Iris pigment epithelial cell (primary cell): ENCODE measurements at regions not wholly inside any gene's neighbourhood (a gene's known extent, or its start where the extent isn't known, plus 50 kb on each side); places are given as distances from the start of the nearest gene placed in this dataset.
"Not testable (repeated sequence)": the region's sequence is repeated elsewhere in the genome, so short reads cannot be mapped to it uniquely, and the experiment has no call there.

Experiments used
- DNase-seq: peaks from one replicate; pipeline ENCODE4 v3.0.0-alpha.2; 2011; ENCODE audit warnings: low read depth

GRCh38 chr14:97796511-97796910 lies 999.3 kb downstream of the VRK1 start:
- DNase-seq, result no peak

- no peak for DNase-seq
These were observed 1001.0 kb downstream of the VRK1 start for GRCh38 chr14:97798176-97798575.

GRCh38 chr14:97802430-97803373 lies 1005.5 kb downstream of the VRK1 start:
- DNase-seq, result no peak

- DNase-seq, result no peak
These were observed 1006.9 kb downstream of the VRK1 start for GRCh38 chr14:97804056-97804455.

GRCh38 chr14:97806891-97807290 lies 1009.7 kb downstream of the VRK1 start:
- DNase-seq, result no peak

GRCh38 chr14:97808541-97808940 lies 1011.4 kb downstream of the VRK1 start:
- not testable (repeated sequence) for DNase-seq

- DNase-seq, result no peak
These were observed 1016.4 kb downstream of the VRK1 start for GRCh38 chr14:97813556-97813955.

- no peak for DNase-seq
These were observed 1023.6 kb downstream of the VRK1 start for GRCh38 chr14:97820781-97821180.

GRCh38 chr14:97824218-97824617 lies 1027.0 kb downstream of the VRK1 start:
- no peak for DNase-seq

GRCh38 chr14:97827746-97828145 lies 1030.6 kb downstream of the VRK1 start:
- no peak for DNase-seq

- DNase-seq, result no peak
These were observed 1035.6 kb downstream of the VRK1 start for GRCh38 chr14:97832776-97833175.

GRCh38 chr14:97838986-97839385 lies 1041.8 kb downstream of the VRK1 start:
- DNase-seq, result no peak

GRCh38 chr14:97840159-97840558 lies 1043.0 kb downstream of the VRK1 start:
- DNase-seq, result no peak

- DNase-seq, result no peak
These were observed 1044.6 kb downstream of the VRK1 start for GRCh38 chr14:97841762-97842161.

- DNase-seq, result no peak
These were observed 1045.9 kb downstream of the VRK1 start for GRCh38 chr14:97843066-97843465.

GRCh38 chr14:97844042-97844441 lies 1046.9 kb downstream of the VRK1 start:
- DNase-seq, result no peak

GRCh38 chr14:97846156-97846555 lies 1049.0 kb downstream of the VRK1 start:
- no peak for DNase-seq

GRCh38 chr14:97848317-97848980 lies 1051.3 kb downstream of the VRK1 start:
- DNase-seq, result no peak

GRCh38 chr14:97850466-97850865 lies 1053.3 kb downstream of the VRK1 start:
- no peak for DNase-seq

GRCh38 chr14:97850886-97851285 lies 1053.7 kb downstream of the VRK1 start:
- DNase-seq, result no peak

GRCh38 chr14:97851428-97851995 lies 1054.3 kb downstream of the VRK1 start:
- no peak for DNase-seq

- DNase-seq, result no peak
These were observed 1057.7 kb downstream of the VRK1 start for GRCh38 chr14:97854918-97855317.

- DNase-seq, result no peak
These were observed 1069.0 kb downstream of the VRK1 start for GRCh38 chr14:97866195-97866594.
